Bronchial epithelial cell (primary cell): ENCODE measurements at regions not wholly inside any gene's neighbourhood (a gene's known extent, or its start where the extent isn't known, plus 50 kb on each side); places are given as distances from the start of the nearest gene placed in this dataset.

Experiments
- DNase-seq: peaks from one replicate; pipeline ENCODE4 v3.0.0-alpha.2; 2010; ENCODE audit warnings: low read depth
- FAIRE-seq: peaks from 2 replicates; lab custom pipeline; 2011; peaks lifted over from hg19 to GRCh38; lab: Jason Lieb, UNC
- H3K27me3 ChIP-seq: 2 replicates; pipeline ENCODE4 v1.5.1; 2011; ENCODE audit warnings: low read length; ENCODE audit not compliant: control insufficient read depth, insufficient read depth
- H3K36me3 ChIP-seq: 2 replicates; pipeline ENCODE4 v1.5.1; 2011; ENCODE audit warnings: low read length; ENCODE audit not compliant: control insufficient read depth, insufficient read depth
- H3K4me3 ChIP-seq: 2 replicates; pipeline ENCODE4 v1.5.1; 2011; ENCODE audit warnings: mild to moderate bottlenecking, low read depth, low read length, control low read depth
- TF ChIP-seq, protein P1 (sequence below): IDR thresholded peaks from 2 replicates; pipeline ENCODE4 v1.5.1; 2011; ENCODE audit warnings: mild to moderate bottlenecking, moderate library complexity, low read length, control low read depth, inconsistent platforms; ENCODE audit not compliant: insufficient read depth, severe bottlenecking

DNA sequence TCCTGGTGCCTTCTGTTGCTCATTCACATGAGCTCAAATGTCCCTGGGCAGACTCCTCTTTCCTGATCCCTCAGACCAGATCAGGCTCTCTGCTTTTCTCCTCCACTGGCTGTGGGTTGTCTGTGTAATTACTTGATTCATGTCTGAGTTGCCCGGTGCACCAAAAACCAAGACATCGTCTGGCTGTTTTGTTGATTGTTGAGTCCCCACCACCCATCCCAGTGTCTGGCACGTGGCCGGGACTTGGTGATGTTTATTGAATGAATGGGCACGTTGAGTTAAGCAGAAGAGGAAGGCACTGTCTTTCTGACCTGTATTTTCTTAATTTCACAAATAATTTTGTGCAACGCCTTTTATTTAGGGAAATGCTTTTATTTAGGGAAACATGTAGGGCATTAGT lies 499.1 kb upstream of the HS6ST1 start:
- TF ChIP-seq, protein P1, sequence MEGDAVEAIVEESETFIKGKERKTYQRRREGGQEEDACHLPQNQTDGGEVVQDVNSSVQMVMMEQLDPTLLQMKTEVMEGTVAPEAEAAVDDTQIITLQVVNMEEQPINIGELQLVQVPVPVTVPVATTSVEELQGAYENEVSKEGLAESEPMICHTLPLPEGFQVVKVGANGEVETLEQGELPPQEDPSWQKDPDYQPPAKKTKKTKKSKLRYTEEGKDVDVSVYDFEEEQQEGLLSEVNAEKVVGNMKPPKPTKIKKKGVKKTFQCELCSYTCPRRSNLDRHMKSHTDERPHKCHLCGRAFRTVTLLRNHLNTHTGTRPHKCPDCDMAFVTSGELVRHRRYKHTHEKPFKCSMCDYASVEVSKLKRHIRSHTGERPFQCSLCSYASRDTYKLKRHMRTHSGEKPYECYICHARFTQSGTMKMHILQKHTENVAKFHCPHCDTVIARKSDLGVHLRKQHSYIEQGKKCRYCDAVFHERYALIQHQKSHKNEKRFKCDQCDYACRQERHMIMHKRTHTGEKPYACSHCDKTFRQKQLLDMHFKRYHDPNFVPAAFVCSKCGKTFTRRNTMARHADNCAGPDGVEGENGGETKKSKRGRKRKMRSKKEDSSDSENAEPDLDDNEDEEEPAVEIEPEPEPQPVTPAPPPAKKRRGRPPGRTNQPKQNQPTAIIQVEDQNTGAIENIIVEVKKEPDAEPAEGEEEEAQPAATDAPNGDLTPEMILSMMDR = no peak

DNA sequence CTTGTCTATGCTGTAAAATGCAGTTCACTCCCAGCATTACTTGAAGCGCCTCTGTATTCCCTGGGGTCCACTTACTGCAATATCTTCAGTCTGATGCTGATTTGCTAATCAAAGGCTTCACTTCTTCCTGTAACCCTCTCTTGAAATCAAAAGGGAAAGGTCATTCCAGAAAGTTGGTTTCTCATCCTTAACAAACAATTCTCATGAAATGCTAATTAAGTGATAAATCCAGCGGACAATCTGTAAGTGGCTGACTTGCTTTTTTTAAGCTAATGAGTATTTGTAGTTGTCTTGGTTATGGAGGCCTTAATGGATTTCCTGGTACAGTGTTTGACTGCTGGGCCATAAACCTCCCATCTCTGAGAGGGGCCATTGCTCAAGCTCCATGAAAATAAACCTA lies 499.6 kb upstream of the HS6ST1 start:
- Histone ChIP-seq H3K4me3 (no peak overlapping the region), H3K27me3 (no peaks in the 10 kb centered on the region), H3K36me3 (no peaks in the 10 kb centered on the region)
- TF ChIP-seq, protein P1 = no peak
- FAIRE-seq = no peak
- no peak for DNase-seq

More for the DNA sequence above, 499.1 kb upstream of the HS6ST1 start:
- Histone ChIP-seq H3K4me3 (no peak overlapping the region), H3K27me3 (no peaks in the 10 kb centered on the region), H3K36me3 (no peaks in the 10 kb centered on the region)
- FAIRE-seq = no peak
- no peak for DNase-seq

DNA sequence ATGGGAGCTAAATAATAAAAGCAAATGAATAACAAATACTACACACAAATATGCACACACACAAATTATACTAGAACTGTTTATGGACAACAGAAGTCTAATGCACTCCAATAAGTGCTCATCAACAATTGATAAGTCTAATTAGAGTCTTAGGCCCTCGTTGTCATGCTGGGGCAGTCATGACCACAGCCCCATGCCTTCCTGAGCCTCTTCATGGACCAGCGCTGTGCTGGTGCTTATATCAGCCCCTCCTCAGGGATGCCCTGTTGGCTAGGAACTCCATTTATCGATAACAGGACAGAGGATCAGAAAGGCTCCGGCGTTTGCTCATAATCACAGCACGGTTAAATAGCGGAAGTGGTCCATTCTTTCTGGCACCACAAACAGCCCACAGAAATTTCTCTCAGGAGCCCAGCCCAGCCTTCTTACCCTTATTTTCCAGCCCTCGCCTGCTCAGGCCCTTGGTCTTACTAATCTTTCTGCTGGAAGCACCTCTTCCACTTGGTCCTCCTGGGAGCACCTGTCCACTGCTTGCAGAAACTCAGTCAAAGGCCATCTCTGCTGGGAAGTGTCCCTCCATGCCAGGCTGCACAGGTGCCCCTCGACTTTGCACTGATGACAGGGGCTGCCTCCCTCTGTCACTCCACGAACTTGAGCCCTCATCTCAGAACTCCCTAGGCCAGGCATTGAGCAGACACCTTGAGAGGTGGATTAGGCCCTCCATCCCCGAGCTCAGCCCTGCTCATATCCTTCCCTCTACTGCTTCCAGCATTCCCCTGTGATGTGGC lies 500.2 kb upstream of the HS6ST1 start:
- TF ChIP-seq, protein P1 = no peak
- H3K27me3 ChIP-seq = no peaks in the 10 kb centered on the region
- no peak for FAIRE-seq
- H3K36me3 ChIP-seq = no peaks in the 10 kb centered on the region
- H3K4me3 ChIP-seq = no peak overlapping the region
- DNase-seq = no peak

DNA sequence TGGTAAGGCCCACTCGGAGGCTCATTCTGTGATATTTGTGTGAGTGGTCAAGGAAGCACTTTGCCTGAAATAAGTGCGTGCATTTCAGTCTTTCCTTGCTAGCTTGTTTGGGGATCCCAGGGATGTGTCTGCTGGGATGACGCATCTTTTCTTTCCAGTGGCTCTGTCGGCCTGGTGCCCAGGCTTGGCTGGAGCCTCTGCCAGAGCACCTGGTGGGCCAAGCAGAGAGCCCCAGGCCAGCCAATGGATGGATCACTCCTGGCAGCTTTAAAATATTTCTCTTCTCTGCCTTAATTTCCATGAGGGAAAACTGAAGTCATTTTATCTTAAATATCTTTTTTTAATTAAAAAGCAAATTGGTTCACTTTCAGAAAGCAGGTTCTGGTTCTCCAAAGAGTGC lies 501.8 kb upstream of the HS6ST1 start:
- FAIRE-seq = no peak
- TF ChIP-seq, protein P1 = no peak

DNA sequence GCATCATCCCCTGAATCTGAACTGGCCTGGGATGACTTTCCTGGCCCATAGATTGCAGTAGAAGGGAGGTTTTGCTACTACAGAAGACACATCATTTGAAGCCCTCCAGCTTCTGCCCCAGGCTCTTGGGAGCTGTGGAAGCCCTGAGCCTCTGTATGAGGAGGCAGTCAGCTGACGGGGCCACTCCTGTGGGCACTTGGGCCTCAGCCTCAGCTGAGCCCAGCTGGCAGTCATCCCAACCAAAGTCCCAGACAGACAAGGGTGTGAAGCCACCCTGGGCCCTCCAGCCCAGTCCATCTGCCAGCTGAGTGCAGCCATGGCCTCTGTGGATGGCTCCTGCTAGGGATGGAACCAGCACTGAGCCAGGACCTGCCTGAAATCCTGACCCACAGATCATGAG lies 502.3 kb upstream of the HS6ST1 start:
- FAIRE-seq = no peak

More for the DNA sequence above, 501.8 kb upstream of the HS6ST1 start:
- no peak for DNase-seq
- Histone ChIP-seq H3K27me3 (no peaks in the 10 kb centered on the region), H3K36me3 (no peaks in the 10 kb centered on the region), H3K4me3 (no peak overlapping the region)

More for the DNA sequence above, 502.3 kb upstream of the HS6ST1 start:
- TF ChIP-seq, protein P1 = no peak
- H3K27me3 ChIP-seq = no peaks in the 10 kb centered on the region
- H3K4me3 ChIP-seq = no peak overlapping the region
- H3K36me3 ChIP-seq = no peaks in the 10 kb centered on the region
- DNase-seq = no peak
